BLaER1 (cell line): ENCODE measurements at regions not wholly inside any gene's neighbourhood (a gene's known extent, or its start where the extent isn't known, plus 50 kb on each side); places are given as distances from the start of the nearest gene placed in this dataset.
"Not testable (repeated sequence)": the region's sequence is repeated elsewhere in the genome, so short reads cannot be mapped to it uniquely, and the experiment has no call there.

ENCODE experiments used
- H3K27ac ChIP-seq: shearing (Covaris generic); formaldehyde crosslinking; 2 replicates; pipeline ENCODE4 v1.8.1; 2022
- H3K27me3 ChIP-seq: shearing (Covaris generic); formaldehyde crosslinking; 2 replicates; pipeline ENCODE4 v1.8.1; 2022
- H3K36me3 ChIP-seq: shearing (Covaris generic); formaldehyde crosslinking; 2 replicates; pipeline ENCODE4 v1.8.1; 2022
- H3K4me1 ChIP-seq: shearing (Covaris generic); formaldehyde crosslinking; 2 replicates; pipeline ENCODE4 v1.8.1; 2022
- H3K4me2 ChIP-seq: shearing (Covaris generic); formaldehyde crosslinking; 2 replicates; pipeline ENCODE4 v1.8.1; 2022
- H3K4me3 ChIP-seq: shearing (Covaris generic); formaldehyde crosslinking; 2 replicates; pipeline ENCODE4 v1.8.1; 2022
- H3K9ac ChIP-seq: shearing (Covaris generic); formaldehyde crosslinking; 2 replicates; pipeline ENCODE4 v1.8.1; 2022
- H3K9me3 ChIP-seq: shearing (Covaris generic); formaldehyde crosslinking; 2 replicates; pipeline ENCODE4 v1.8.1; 2022
- H4K20me1 ChIP-seq: shearing (Covaris generic); formaldehyde crosslinking; 2 replicates; pipeline ENCODE4 v1.8.1; 2022
- Cebpa-rat ChIP-seq: shearing (Covaris generic); IDR thresholded peaks from 2 replicates; pipeline ENCODE4 v1.8.1; 2022

GRCh38 chr5:62206150-62206829 lies 99.7 kb upstream of the KIF2A start:
- no peak for TF ChIP-seq Cebpa-rat

GRCh38 chr5:62208218-62208852 lies 97.7 kb upstream of the KIF2A start:
- Histone ChIP-seq H3K27ac (no peak overlapping the region), H3K4me2 (no peak overlapping the region), H3K36me3 (no peaks in the 10 kb centered on the region), H3K4me1 (no peaks in the 10 kb centered on the region), H3K9me3 (no peaks in the 10 kb centered on the region), H3K27me3 (no peaks in the 10 kb centered on the region), H3K4me3 (no peak overlapping the region), H4K20me1 (no peaks in the 10 kb centered on the region), H3K9ac (no peak overlapping the region)
- no peak for TF ChIP-seq Cebpa-rat

More at GRCh38 chr5:62206150-62206829, 99.7 kb upstream of the KIF2A start:
- Histone ChIP-seq H3K9me3 (no peaks in the 10 kb centered on the region), H3K27ac (no peak overlapping the region), H3K4me3 (no peak overlapping the region), H4K20me1 (no peaks in the 10 kb centered on the region), H3K36me3 (no peaks in the 10 kb centered on the region), H3K27me3 (no peaks in the 10 kb centered on the region), H3K4me2 (no peak overlapping the region), H3K4me1 (no peaks in the 10 kb centered on the region), H3K9ac (no peak overlapping the region)

GRCh38 chr5:62211405-62211804 lies 94.6 kb upstream of the KIF2A start:
- H3K27ac ChIP-seq = no peak overlapping the region
- H3K36me3 ChIP-seq = no peaks in the 10 kb centered on the region
- H3K9ac ChIP-seq = no peak overlapping the region
- no peaks in the 10 kb centered on the region for H3K27me3 ChIP-seq
- no peaks in the 10 kb centered on the region for H3K9me3 ChIP-seq
- no peaks in the 10 kb centered on the region for H4K20me1 ChIP-seq
- H3K4me2 ChIP-seq = no peak overlapping the region
- no peak overlapping the region for H3K4me3 ChIP-seq
- no peaks in the 10 kb centered on the region for H3K4me1 ChIP-seq
- no peak for TF ChIP-seq Cebpa-rat

GRCh38 chr5:62212648-62213047 lies 93.4 kb upstream of the KIF2A start:
- Histone ChIP-seq H4K20me1 (no peaks in the 10 kb centered on the region), H3K9ac (no peak overlapping the region), H3K4me2 (no peak overlapping the region), H3K27ac (no peak overlapping the region), H3K4me3 (no peak overlapping the region), H3K27me3 (no peaks in the 10 kb centered on the region), H3K36me3 (no peaks in the 10 kb centered on the region), H3K4me1 (no peaks in the 10 kb centered on the region), H3K9me3 (no peaks in the 10 kb centered on the region)
- no peak for TF ChIP-seq Cebpa-rat

GRCh38 chr5:62214701-62215100 lies 91.3 kb upstream of the KIF2A start:
- TF ChIP-seq Cebpa-rat = no peak
- no peak overlapping the region for H3K4me3 ChIP-seq
- H3K27me3 ChIP-seq = no peaks in the 10 kb centered on the region
- no peak overlapping the region for H3K4me2 ChIP-seq
- H4K20me1 ChIP-seq = no peaks in the 10 kb centered on the region
- no peaks in the 10 kb centered on the region for H3K9me3 ChIP-seq
- no peak overlapping the region for H3K9ac ChIP-seq
- H3K27ac ChIP-seq = no peak overlapping the region
- H3K4me1 ChIP-seq = no peaks in the 10 kb centered on the region
- H3K36me3 ChIP-seq = no peaks in the 10 kb centered on the region

GRCh38 chr5:62216603-62217002 lies 89.4 kb upstream of the KIF2A start:
- not testable (repeated sequence) for H3K27me3 ChIP-seq, H3K9me3 ChIP-seq, H3K4me3 ChIP-seq, H3K4me2 ChIP-seq, H3K36me3 ChIP-seq, H4K20me1 ChIP-seq, H3K4me1 ChIP-seq, H3K9ac ChIP-seq, H3K27ac ChIP-seq

- not testable (repeated sequence) for H3K9ac ChIP-seq, H4K20me1 ChIP-seq, H3K9me3 ChIP-seq, H3K36me3 ChIP-seq, H3K4me2 ChIP-seq, H3K27me3 ChIP-seq, H3K27ac ChIP-seq, H3K4me1 ChIP-seq, H3K4me3 ChIP-seq
Measured at GRCh38 chr5:62217095-62217494, 88.9 kb upstream of the KIF2A start.

GRCh38 chr5:62218860-62219259 lies 87.1 kb upstream of the KIF2A start:
- H3K4me2 ChIP-seq = not testable (repeated sequence)

GRCh38 chr5:62221881-62222280 lies 84.1 kb upstream of the KIF2A start:
- not testable (repeated sequence) for H3K9me3 ChIP-seq, H3K4me3 ChIP-seq, H3K36me3 ChIP-seq, H3K4me1 ChIP-seq, H4K20me1 ChIP-seq, H3K27ac ChIP-seq, H3K9ac ChIP-seq, H3K27me3 ChIP-seq, H3K4me2 ChIP-seq

More at GRCh38 chr5:62218860-62219259, 87.1 kb upstream of the KIF2A start:
- not testable (repeated sequence) for H3K4me3 ChIP-seq, H3K27me3 ChIP-seq, H3K9ac ChIP-seq, H3K27ac ChIP-seq, H3K4me1 ChIP-seq, H3K9me3 ChIP-seq, H3K36me3 ChIP-seq, H4K20me1 ChIP-seq

GRCh38 chr5:62222305-62222704 lies 83.7 kb upstream of the KIF2A start:
- not testable (repeated sequence) for H3K36me3 ChIP-seq, H3K9ac ChIP-seq, H3K27me3 ChIP-seq, H3K27ac ChIP-seq, H3K4me2 ChIP-seq, H3K4me3 ChIP-seq, H3K4me1 ChIP-seq, H3K9me3 ChIP-seq, H4K20me1 ChIP-seq

- not testable (repeated sequence) for H3K36me3 ChIP-seq, H3K27ac ChIP-seq, H3K9me3 ChIP-seq, H3K27me3 ChIP-seq, H4K20me1 ChIP-seq, H3K4me2 ChIP-seq, H3K9ac ChIP-seq, H3K4me1 ChIP-seq, H3K4me3 ChIP-seq
Measured at GRCh38 chr5:62223312-62223670, 82.7 kb upstream of the KIF2A start.

GRCh38 chr5:62224987-62225601 lies 80.9 kb upstream of the KIF2A start:
- H3K36me3 ChIP-seq, H3K4me1 ChIP-seq, H3K4me3 ChIP-seq: not testable (repeated sequence)

GRCh38 chr5:62230876-62231388 lies 75.1 kb upstream of the KIF2A start:
- not testable (repeated sequence) for H3K4me1 ChIP-seq, H3K27ac ChIP-seq, H3K27me3 ChIP-seq, H4K20me1 ChIP-seq, H3K9ac ChIP-seq, H3K36me3 ChIP-seq, H3K9me3 ChIP-seq, H3K4me2 ChIP-seq, H3K4me3 ChIP-seq

More at GRCh38 chr5:62224987-62225601, 80.9 kb upstream of the KIF2A start:
- H3K27me3 ChIP-seq, H3K4me2 ChIP-seq, H3K9ac ChIP-seq, H3K27ac ChIP-seq, H4K20me1 ChIP-seq, H3K9me3 ChIP-seq: not testable (repeated sequence)
